Gastrocnemius medialis (tissue), 4 donors: ENCODE measurements at regions not wholly inside any gene's neighbourhood (a gene's known extent, or its start where the extent isn't known, plus 50 kb on each side); places are given as distances from the start of the nearest gene placed in this dataset.

Source experiments
- CTCF ChIP-seq, 5 experiments: fragments of 450-650 bp in 3 of 5; fragments of 200-600 bp in 2 of 5; sonication (generic) in 2 of 5; IDR thresholded peaks in 4 of 5; conservative IDR thresholded peaks in 1 of 5; 1 replicate in 4 of 5; 2 replicates in 1 of 5; pipeline ENCODE4 v1.5.1; 2016 to 2019; ENCODE audit warnings: antibody characterized with exemption in 5 of 5, mild to moderate bottlenecking in 3 of 5, moderate library complexity in 3 of 5
- POLR2A ChIP-seq, 2 donors: fragments of 450-650 bp; IDR thresholded peaks; one replicate each; pipeline ENCODE4 v1.6.1; 2017; ENCODE audit warnings: antibody characterized with exemption in 2 of 2, mild to moderate bottlenecking in 2 of 2, moderate library complexity in 2 of 2

GRCh38 chr1:176379626-176380339 is 83.2 kb upstream of the PAPPA2 start:
- TF ChIP-seq CTCF (IDR thresholded peaks at IDR 0.05 in 4 of 5, conservative IDR thresholded peaks at IDR 0.05 in 1 of 5) (no peak), POLR2A (IDR thresholded peaks at IDR 0.05) (no peak)
